B cell (primary cell): ENCODE measurements at regions not wholly inside any gene's neighbourhood (a gene's known extent, or its start where the extent isn't known, plus 50 kb on each side); places are given as distances from the start of the nearest gene placed in this dataset.

ENCODE experiments used
- ATAC-seq: fragments of 200-7000 bp; cut with Tn5 transposase; one replicate; pipeline ENCODE4 v1.10.0; 2021; ENCODE audit warnings: low read depth, mild to moderate bottlenecking, moderate number of reproducible peaks, moderate library complexity
- CTCF ChIA-PET: fragments of 350-600 bp; sonication (Branson Sonifier 250); formaldehyde crosslinking; loops from one replicate; lab custom pipeline; 2021; ENCODE audit warnings: antibody characterized with exemption, inconsistent platforms; lab: Charles Lee
- POLR2A ChIA-PET: fragments of 350-600 bp; sonication (Branson Sonifier 250); formaldehyde crosslinking; loops from one replicate; lab custom pipeline; 2021; ENCODE audit warnings: antibody characterized with exemption; lab: Charles Lee
- DNase-seq: peaks from one replicate; pipeline ENCODE4 v3.0.0; 2013
- H2AFZ ChIP-seq: 2 replicates; pipeline ENCODE4 v1.6.1; 2012; ENCODE audit warnings: mild to moderate bottlenecking, low read depth, low read length; ENCODE audit not compliant: insufficient read depth, poor library complexity, severe bottlenecking
- H3K27ac ChIP-seq, 2 donors: 1 replicate in 1 of 2; 2 replicates in 1 of 2; pipeline ENCODE4 v1.5.1; 2012 to 2013; ENCODE audit warnings: low read length in 2 of 2, mild to moderate bottlenecking in 2 of 2, moderate library complexity in 1 of 2
- H3K27me3 ChIP-seq, 4 experiments: fragments of 200-600 bp in 1 of 4; sonication (generic) in 1 of 4; replicated peaks in 1 of 4; 1 replicate in 2 of 4; 2 replicates in 2 of 4; pipeline versions ENCODE4 v1.6.1 to v1.7.0; 2013 to 2016; ENCODE audit warnings: low read length in 3 of 4, mild to moderate bottlenecking in 2 of 4, mixed read lengths in 1 of 4, moderate library complexity in 1 of 4; ENCODE audit not compliant: insufficient read depth in 4 of 4, control insufficient read depth in 3 of 4; ENCODE audit errors: control extremely low read depth in 1 of 4
- H3K36me3 ChIP-seq, 2 experiments: replicated peaks in 1 of 2; 1 replicate in 1 of 2; 2 replicates in 1 of 2; pipeline versions ENCODE4 v1.6.1 to v1.7.1; 2013; ENCODE audit warnings: low read length in 1 of 2; ENCODE audit not compliant: insufficient read depth in 2 of 2, control insufficient read depth in 1 of 2; ENCODE audit errors: control extremely low read depth in 1 of 2, extremely low read depth in 1 of 2
- H3K4me1 ChIP-seq, 2 donors: fragments of 200-600 bp in 1 of 2; sonication (generic) in 1 of 2; 1 replicate in 1 of 2; 2 replicates in 1 of 2; pipeline versions ENCODE4 v1.5.1 to v1.6.1; 2013 to 2017; ENCODE audit warnings: low read length in 2 of 2; ENCODE audit not compliant: control insufficient read depth in 2 of 2, insufficient read depth in 2 of 2
- H3K4me2 ChIP-seq: replicated peaks from 2 replicates; pipeline ENCODE3; 2012; ENCODE audit warnings: mild to moderate bottlenecking, low read depth, low read length; ENCODE audit not compliant: poor library complexity, severe bottlenecking
- H3K4me3 ChIP-seq, 5 experiments: fragments of 200-600 bp in 1 of 5; sonication (generic) in 1 of 5; 1 replicate in 3 of 5; 2 replicates in 2 of 5; pipeline versions ENCODE4 v1.5.1 to v1.7.0; 2011 to 2016; ENCODE audit warnings: low read length in 4 of 5, mild to moderate bottlenecking in 4 of 5, low read depth in 2 of 5, control low read depth in 1 of 5, moderate library complexity in 1 of 5; ENCODE audit not compliant: insufficient read depth in 1 of 5; ENCODE audit errors: control extremely low read depth in 1 of 5, extremely low read depth in 1 of 5
- H3K79me2 ChIP-seq: fragments of 200-600 bp; sonication (generic); one replicate; pipeline ENCODE4 v1.6.0; 2016; ENCODE audit warnings: low read length; ENCODE audit not compliant: control insufficient read depth, insufficient read depth
- H3K9ac ChIP-seq: fragments of 200-600 bp; sonication (generic); 2 replicates; pipeline ENCODE4 v1.6.1; 2017; ENCODE audit warnings: mild to moderate bottlenecking, low read length, moderate library complexity
- H3K9me3 ChIP-seq, 3 donors: one replicate each; pipeline versions ENCODE4 v1.6.1 to v1.7.1; 2013; ENCODE audit warnings: low read length in 2 of 3; ENCODE audit not compliant: control insufficient read depth in 2 of 3, insufficient read depth in 1 of 3; ENCODE audit errors: control extremely low read depth in 1 of 3
- H4K20me1 ChIP-seq: 2 replicates; pipeline ENCODE4 v1.6.0; 2012; ENCODE audit warnings: mild to moderate bottlenecking, low read length; ENCODE audit not compliant: insufficient read depth, control insufficient read depth, poor library complexity, severe bottlenecking
- H3K27ac Mint-ChIP-seq: one replicate; pipeline ENCODE4 v1.8.0; 2021; ENCODE audit warnings: mixed read lengths
- H3K27me3 Mint-ChIP-seq: one replicate; pipeline ENCODE4 v1.8.0; 2021; ENCODE audit warnings: mixed read lengths
- H3K4me1 Mint-ChIP-seq: one replicate; pipeline ENCODE4 v1.8.0; 2021; ENCODE audit warnings: mixed read lengths
- H3K4me3 Mint-ChIP-seq: one replicate; pipeline ENCODE4 v1.8.0; 2021; ENCODE audit warnings: mixed read lengths
- H3K9me3 Mint-ChIP-seq: one replicate; pipeline ENCODE4 v1.8.0; 2022; ENCODE audit warnings: mixed read lengths; ENCODE audit not compliant: insufficient read depth
- EZH2 ChIP-seq: IDR thresholded peaks from 2 replicates; pipeline ENCODE4 v1.6.1; 2012; ENCODE audit warnings: borderline replicate concordance, low read depth, mild to moderate bottlenecking, moderate library complexity, low read length; ENCODE audit not compliant: insufficient read depth, poor library complexity, severe bottlenecking
- WGBS: methylation state at CpG from one replicate; pipeline ENCODE4 v1.1.5; 2013; ENCODE audit warnings: missing lambda C conversion rate; ENCODE audit not compliant: insufficient coverage; 5-methylcytosine and 5-hydroxymethylcytosine counted together
- intact Hi-C: fragments of 100-400 bp; cut with micrococcal nuclease; formaldehyde crosslinking; loops from one replicate; pipeline ENCODE4 v1.10.0; 2022
- TF ChIP-seq, protein P1 (sequence below): fragments of 200-600 bp; IDR thresholded peaks from one replicate; pipeline ENCODE4 v1.8.0; 2022; ENCODE audit warnings: antibody characterized with exemption, mild to moderate bottlenecking

DNA sequence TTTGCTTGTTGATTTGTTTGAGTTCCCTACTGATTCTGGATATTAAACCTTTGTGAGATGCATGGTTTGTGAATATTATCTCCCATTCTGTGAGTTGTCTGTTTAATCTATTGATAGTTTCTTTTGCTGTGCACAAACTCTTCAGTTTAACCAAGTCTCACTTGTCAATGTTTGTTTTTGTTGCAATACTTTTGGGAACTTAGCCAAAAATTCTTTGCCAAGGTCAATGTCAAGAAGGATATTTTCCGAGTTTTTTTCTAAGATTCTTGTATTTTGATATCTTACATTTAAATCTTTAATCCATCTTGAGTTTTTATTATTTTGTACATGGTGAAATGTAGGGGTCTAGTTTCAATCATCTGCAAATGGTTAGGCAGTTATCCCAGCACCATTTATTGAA, 1230.7 kb upstream of the NCAM2 start:
- no peak for DNase-seq
- H3K4me3 ChIP-seq: no peak overlapping the region
- no peaks in the 10 kb centered on the region for H3K4me1 ChIP-seq
- no peaks in the 10 kb centered on the region for H3K36me3 ChIP-seq
- H3K9me3 ChIP-seq: peaks cover 0 to 4% (median 1%) of the 10 kb centered on the region in 3 donors
- no peak overlapping the region for H2AFZ ChIP-seq
- ChIA-PET POLR2A (no interaction called here), CTCF (no interaction called here)
- Mint-ChIP-seq H3K9me3 (peaks cover 3% of the 10 kb centered on the region), H3K27me3 (no peaks in the 10 kb centered on the region), H3K4me1 (no peaks in the 10 kb centered on the region), H3K4me3 (no peak overlapping the region), H3K27ac (no peak overlapping the region)
- no peak overlapping the region for H3K27ac ChIP-seq
- no CpG with 5 or more reads among the region's 1 CpG for WGBS
- TF ChIP-seq, protein P1, sequence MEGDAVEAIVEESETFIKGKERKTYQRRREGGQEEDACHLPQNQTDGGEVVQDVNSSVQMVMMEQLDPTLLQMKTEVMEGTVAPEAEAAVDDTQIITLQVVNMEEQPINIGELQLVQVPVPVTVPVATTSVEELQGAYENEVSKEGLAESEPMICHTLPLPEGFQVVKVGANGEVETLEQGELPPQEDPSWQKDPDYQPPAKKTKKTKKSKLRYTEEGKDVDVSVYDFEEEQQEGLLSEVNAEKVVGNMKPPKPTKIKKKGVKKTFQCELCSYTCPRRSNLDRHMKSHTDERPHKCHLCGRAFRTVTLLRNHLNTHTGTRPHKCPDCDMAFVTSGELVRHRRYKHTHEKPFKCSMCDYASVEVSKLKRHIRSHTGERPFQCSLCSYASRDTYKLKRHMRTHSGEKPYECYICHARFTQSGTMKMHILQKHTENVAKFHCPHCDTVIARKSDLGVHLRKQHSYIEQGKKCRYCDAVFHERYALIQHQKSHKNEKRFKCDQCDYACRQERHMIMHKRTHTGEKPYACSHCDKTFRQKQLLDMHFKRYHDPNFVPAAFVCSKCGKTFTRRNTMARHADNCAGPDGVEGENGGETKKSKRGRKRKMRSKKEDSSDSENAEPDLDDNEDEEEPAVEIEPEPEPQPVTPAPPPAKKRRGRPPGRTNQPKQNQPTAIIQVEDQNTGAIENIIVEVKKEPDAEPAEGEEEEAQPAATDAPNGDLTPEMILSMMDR: no peak
- no peak for TF ChIP-seq EZH2
- no peak overlapping the region for H3K4me2 ChIP-seq
- no peaks in the 10 kb centered on the region for H3K79me2 ChIP-seq
- no peak overlapping the region for H3K9ac ChIP-seq
- H3K27me3 ChIP-seq: no peaks in the 10 kb centered on the region
- intact Hi-C loops: no loop called here
- no peak for ATAC-seq
- no peaks in the 10 kb centered on the region for H4K20me1 ChIP-seq

DNA sequence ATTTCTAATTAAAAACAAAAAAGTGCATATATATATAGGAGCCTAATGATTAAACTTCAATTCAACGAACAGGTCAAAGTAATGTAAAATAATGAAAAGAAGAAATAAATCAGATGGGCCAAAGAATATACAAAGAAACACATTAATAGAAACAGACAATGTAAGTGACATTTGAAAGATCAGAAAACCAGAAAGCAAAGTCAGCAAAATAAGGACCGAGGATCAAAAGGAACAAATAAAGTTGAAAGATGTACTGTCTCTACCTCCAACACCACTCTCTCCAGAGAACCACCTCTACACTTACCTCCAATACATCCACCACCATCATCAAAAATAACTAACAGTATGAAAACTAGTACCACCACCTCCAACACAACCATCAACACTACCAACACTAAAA, 1226.3 kb upstream of the NCAM2 start:
- H3K4me1 Mint-ChIP-seq: no peaks in the 10 kb centered on the region
- H3K4me1 ChIP-seq: no peaks in the 10 kb centered on the region
- POLR2A ChIA-PET: no interaction called here

More for the DNA sequence above, 1226.3 kb upstream of the NCAM2 start:
- no peak overlapping the region for H3K27ac ChIP-seq
- DNase-seq (no peak), ATAC-seq (no peak)
- no peaks in the 10 kb centered on the region for H3K36me3 ChIP-seq
- intact Hi-C loops: no loop called here
- peaks cover 5% of the 10 kb centered on the region for H3K9me3 Mint-ChIP-seq
- no peaks in the 10 kb centered on the region for H3K79me2 ChIP-seq
- H4K20me1 ChIP-seq: no peaks in the 10 kb centered on the region
- TF ChIP-seq EZH2: no peak
- TF ChIP-seq, protein P1: no peak
- H3K9ac ChIP-seq: no peak overlapping the region
- CTCF ChIA-PET: no interaction called here
- H3K27ac Mint-ChIP-seq: no peak overlapping the region
- H3K9me3 ChIP-seq: peaks cover 0 to 4% (median under 1%) of the 10 kb centered on the region in 3 donors
- H2AFZ ChIP-seq: no peak overlapping the region
- no peak overlapping the region for H3K4me3 Mint-ChIP-seq
- H3K27me3 ChIP-seq: no peaks in the 10 kb centered on the region
- no peak overlapping the region for H3K4me3 ChIP-seq
- H3K27me3 Mint-ChIP-seq: no peaks in the 10 kb centered on the region
- H3K4me2 ChIP-seq: no peak overlapping the region
- no CpG with 5 or more reads among the region's 2 CpGs for WGBS
